OCI-LY3 (cell line): ENCODE measurements at regions not wholly inside any gene's neighbourhood (a gene's known extent, or its start where the extent isn't known, plus 50 kb on each side); places are given as distances from the start of the nearest gene placed in this dataset.

Experiments used
- EZH2phosphoT487 ChIP-seq: fragments of 200-600 bp; shearing (Covaris generic); IDR thresholded peaks from 2 replicates; pipeline ENCODE4 v1.6.1; 2018; ENCODE audit warnings: antibody characterized with exemption, mixed run types, low read depth
- TF ChIP-seq, protein P1 (sequence below): fragments of 200-600, 300-600 bp; sonication (generic); IDR thresholded peaks from 2 replicates; pipeline ENCODE4 v1.5.1; 2014; ENCODE audit warnings: antibody characterized with exemption, low read length, low read depth

DNA sequence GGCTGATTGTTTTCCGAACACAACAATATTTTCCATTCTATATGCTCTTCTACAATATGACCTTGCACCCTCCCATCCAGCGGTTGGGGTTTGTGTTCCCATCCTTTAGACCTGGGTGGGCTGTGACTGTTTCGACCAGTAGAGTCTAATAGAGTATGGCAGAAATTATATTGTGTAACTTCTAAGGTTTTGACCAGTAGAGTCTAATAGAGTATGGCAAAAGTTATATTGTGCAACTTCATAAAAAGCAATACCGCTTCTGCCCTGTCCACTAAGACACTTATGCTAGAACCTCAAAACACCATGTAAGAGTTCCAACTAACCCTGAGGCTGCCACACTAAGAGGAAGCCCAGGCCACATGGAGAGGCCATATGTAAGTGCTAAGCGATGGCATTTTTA lies 719.7 kb upstream of the TBX3 start:
- TF ChIP-seq, protein P1, sequence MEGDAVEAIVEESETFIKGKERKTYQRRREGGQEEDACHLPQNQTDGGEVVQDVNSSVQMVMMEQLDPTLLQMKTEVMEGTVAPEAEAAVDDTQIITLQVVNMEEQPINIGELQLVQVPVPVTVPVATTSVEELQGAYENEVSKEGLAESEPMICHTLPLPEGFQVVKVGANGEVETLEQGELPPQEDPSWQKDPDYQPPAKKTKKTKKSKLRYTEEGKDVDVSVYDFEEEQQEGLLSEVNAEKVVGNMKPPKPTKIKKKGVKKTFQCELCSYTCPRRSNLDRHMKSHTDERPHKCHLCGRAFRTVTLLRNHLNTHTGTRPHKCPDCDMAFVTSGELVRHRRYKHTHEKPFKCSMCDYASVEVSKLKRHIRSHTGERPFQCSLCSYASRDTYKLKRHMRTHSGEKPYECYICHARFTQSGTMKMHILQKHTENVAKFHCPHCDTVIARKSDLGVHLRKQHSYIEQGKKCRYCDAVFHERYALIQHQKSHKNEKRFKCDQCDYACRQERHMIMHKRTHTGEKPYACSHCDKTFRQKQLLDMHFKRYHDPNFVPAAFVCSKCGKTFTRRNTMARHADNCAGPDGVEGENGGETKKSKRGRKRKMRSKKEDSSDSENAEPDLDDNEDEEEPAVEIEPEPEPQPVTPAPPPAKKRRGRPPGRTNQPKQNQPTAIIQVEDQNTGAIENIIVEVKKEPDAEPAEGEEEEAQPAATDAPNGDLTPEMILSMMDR: no peak
- TF ChIP-seq EZH2phosphoT487: no peak
